ENCODE measurements at regions not wholly inside any gene's neighbourhood (a gene's known extent, or its start where the extent isn't known, plus 50 kb on each side); places are given as distances from the start of the nearest gene placed in this dataset.

GRCh38 chr21:38075833-38076587 lies 159.8 kb upstream of the KCNJ6 start:
- in situ Hi-C loops (cut with HindIII; ENCODE audit: low pct_unique_long_range_greater_than_20kb, low sequenced_read_pairs) (no loop called here), intact Hi-C loops (cut with micrococcal nuclease; ENCODE audit: unreplicated experiment) (no loop called here)
- H3K9me3 ChIP-seq (ENCODE audit: control insufficient read depth, insufficient read depth, low read depth, low read length) = no peaks in the 10 kb centered on the region
- H3K27me3 ChIP-seq (ENCODE audit: control insufficient read depth, insufficient read depth, low read length) = no peaks in the 10 kb centered on the region
- no peaks in the 10 kb centered on the region for H3K36me3 ChIP-seq (ENCODE audit: control insufficient read depth, insufficient read depth, low read length)
- H3K4me3 ChIP-seq (ENCODE audit: low read depth in 2 of 2, low read length in 2 of 2) = no peak overlapping the region
- ATAC-seq (no peak), DNase-seq (ENCODE audit: low read depth, low spot score) (no peak)
- no peaks in the 10 kb centered on the region for H3K4me1 ChIP-seq (ENCODE audit: control insufficient read depth, insufficient read depth, low read length)
- ChIA-PET CTCF (no interaction called here), POLR2A (no interaction called here)
- TF ChIP-seq POLR2AphosphoS5 (IDR thresholded peaks at IDR 0.05; ENCODE audit: low read depth, low read length) (no peak), TCF7L2 (IDR thresholded peaks at IDR 0.05; ENCODE audit: low read depth, low read length) (no peak), CTCF (IDR thresholded peaks at IDR 0.05) (no peak), SIN3A (IDR thresholded peaks at IDR 0.05; ENCODE audit: borderline replicate concordance, insufficient read depth, low read depth, low read length) (no peak)
- TF ChIP-seq, protein P1, sequence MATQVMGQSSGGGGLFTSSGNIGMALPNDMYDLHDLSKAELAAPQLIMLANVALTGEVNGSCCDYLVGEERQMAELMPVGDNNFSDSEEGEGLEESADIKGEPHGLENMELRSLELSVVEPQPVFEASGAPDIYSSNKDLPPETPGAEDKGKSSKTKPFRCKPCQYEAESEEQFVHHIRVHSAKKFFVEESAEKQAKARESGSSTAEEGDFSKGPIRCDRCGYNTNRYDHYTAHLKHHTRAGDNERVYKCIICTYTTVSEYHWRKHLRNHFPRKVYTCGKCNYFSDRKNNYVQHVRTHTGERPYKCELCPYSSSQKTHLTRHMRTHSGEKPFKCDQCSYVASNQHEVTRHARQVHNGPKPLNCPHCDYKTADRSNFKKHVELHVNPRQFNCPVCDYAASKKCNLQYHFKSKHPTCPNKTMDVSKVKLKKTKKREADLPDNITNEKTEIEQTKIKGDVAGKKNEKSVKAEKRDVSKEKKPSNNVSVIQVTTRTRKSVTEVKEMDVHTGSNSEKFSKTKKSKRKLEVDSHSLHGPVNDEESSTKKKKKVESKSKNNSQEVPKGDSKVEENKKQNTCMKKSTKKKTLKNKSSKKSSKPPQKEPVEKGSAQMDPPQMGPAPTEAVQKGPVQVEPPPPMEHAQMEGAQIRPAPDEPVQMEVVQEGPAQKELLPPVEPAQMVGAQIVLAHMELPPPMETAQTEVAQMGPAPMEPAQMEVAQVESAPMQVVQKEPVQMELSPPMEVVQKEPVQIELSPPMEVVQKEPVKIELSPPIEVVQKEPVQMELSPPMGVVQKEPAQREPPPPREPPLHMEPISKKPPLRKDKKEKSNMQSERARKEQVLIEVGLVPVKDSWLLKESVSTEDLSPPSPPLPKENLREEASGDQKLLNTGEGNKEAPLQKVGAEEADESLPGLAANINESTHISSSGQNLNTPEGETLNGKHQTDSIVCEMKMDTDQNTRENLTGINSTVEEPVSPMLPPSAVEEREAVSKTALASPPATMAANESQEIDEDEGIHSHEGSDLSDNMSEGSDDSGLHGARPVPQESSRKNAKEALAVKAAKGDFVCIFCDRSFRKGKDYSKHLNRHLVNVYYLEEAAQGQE (IDR thresholded peaks at IDR 0.05; ENCODE audit: insufficient read depth in 1 of 2, low read depth in 2 of 2, low read length in 1 of 2) = no peak
- no TSS peak for BruUV-seq (replicated peaks)
- H3K27ac ChIP-seq (ENCODE audit: low read length) = no peak overlapping the region

DNA sequence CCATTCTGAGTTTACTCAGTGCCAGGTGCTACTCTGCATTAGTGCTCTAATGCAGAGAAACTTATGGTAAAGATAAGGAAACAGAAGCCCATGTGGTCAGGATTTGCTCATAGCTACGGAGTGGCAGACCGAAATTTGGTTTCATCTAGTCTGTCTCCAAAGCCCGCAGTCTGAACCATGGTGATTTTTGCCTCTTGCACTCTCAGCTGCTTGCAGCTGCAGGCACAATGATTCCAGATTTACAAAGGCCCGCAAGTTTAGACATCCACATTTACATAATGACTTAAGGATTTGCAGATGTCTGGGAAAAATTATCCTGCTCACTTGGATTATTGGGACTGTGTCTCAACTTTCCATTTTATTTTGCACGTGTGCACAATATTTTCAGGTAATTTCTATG lies 161.3 kb upstream of the KCNJ6 start:
- no peak overlapping the region for H3K27ac ChIP-seq (ENCODE audit: low read length)
- no peak overlapping the region for H3K4me3 ChIP-seq (ENCODE audit: low read depth in 2 of 2, low read length in 2 of 2)
- POLR2A ChIA-PET = no interaction called here
- no peaks in the 10 kb centered on the region for H3K36me3 ChIP-seq (ENCODE audit: control insufficient read depth, insufficient read depth, low read length)
- BruUV-seq (replicated peaks) = no TSS peak
- intact Hi-C loops (cut with micrococcal nuclease; ENCODE audit: unreplicated experiment) = no loop called here
- no peaks in the 10 kb centered on the region for H3K4me1 ChIP-seq (ENCODE audit: control insufficient read depth, insufficient read depth, low read length)
- TF ChIP-seq CTCF (IDR thresholded peaks at IDR 0.05) (no peak), SIN3A (IDR thresholded peaks at IDR 0.05; ENCODE audit: borderline replicate concordance, insufficient read depth, low read depth, low read length) (no peak)
- TF ChIP-seq, protein P1 (IDR thresholded peaks at IDR 0.05; ENCODE audit: insufficient read depth in 1 of 2, low read depth in 2 of 2, low read length in 1 of 2) = no peak
- DNase-seq (ENCODE audit: low read depth, low spot score) (no peak), ATAC-seq (no peak)
- CTCF ChIA-PET = no interaction called here
- no peaks in the 10 kb centered on the region for H3K9me3 ChIP-seq (ENCODE audit: control insufficient read depth, insufficient read depth, low read depth, low read length)
- in situ Hi-C loops (cut with HindIII; ENCODE audit: low pct_unique_long_range_greater_than_20kb, low sequenced_read_pairs) = no loop called here
- no peaks in the 10 kb centered on the region for H3K27me3 ChIP-seq (ENCODE audit: control insufficient read depth, insufficient read depth, low read length)
